ENCODE measurements at regions not wholly inside any gene's neighbourhood (a gene's known extent, or its start where the extent isn't known, plus 50 kb on each side); places are given as distances from the start of the nearest gene placed in this dataset.

- Mint-ChIP-seq H3K9me3 (peaks cover 10 to 14% (median 12%) of the 10 kb centered on the region in 7 donors), H3K27me3 (ENCODE audit: low read depth in 3 of 3) (no peaks in the 10 kb centered on the region), H3K27ac (no peak overlapping the region), H3K4me3 (no peak overlapping the region), H3K36me3 (no peaks in the 10 kb centered on the region), H3K4me1 (no peaks in the 10 kb centered on the region)
- Histone ChIP-seq H3K27ac (ENCODE audit: low read depth in 1 of 2, low read length in 2 of 2) (no peak overlapping the region), H3K4me2 (replicated peaks; ENCODE audit: extremely low read depth, low read length, poor library complexity, severe bottlenecking) (no peak overlapping the region), H3K79me2 (ENCODE audit: insufficient read depth, low read length) (no peaks in the 10 kb centered on the region), H3K4me3 (replicated peaks in 1 of 3; ENCODE audit: low read depth in 2 of 3, low read length in 3 of 3) (no peak overlapping the region), H3K27me3 (ENCODE audit: control insufficient read depth in 2 of 2, insufficient read depth in 2 of 2, low read length in 2 of 2) (no peaks in the 10 kb centered on the region), H3K9ac (ENCODE audit: insufficient read depth, low read length, poor library complexity, severe bottlenecking) (no peak overlapping the region), H3K4me1 (ENCODE audit: control insufficient read depth in 1 of 2, insufficient read depth in 2 of 2, low read length in 2 of 2) (no peaks in the 10 kb centered on the region), H3K36me3 (replicated peaks in 1 of 2; ENCODE audit: control insufficient read depth in 1 of 2, insufficient read depth in 2 of 2, low read length in 2 of 2) (no peaks in the 10 kb centered on the region), H2AFZ (ENCODE audit: insufficient read depth, low read depth, low read length, poor library complexity, severe bottlenecking) (no peak overlapping the region), H3K9me3 (replicated peaks in 1 of 2; ENCODE audit: control insufficient read depth in 1 of 2, insufficient read depth in 1 of 2, low read length in 2 of 2) (peaks cover 10 to 12% of the 10 kb centered on the region in 2 donors), H4K20me1 (ENCODE audit: insufficient read depth, low read length) (no peaks in the 10 kb centered on the region)
- DNase-seq: no peak
- no peak for TF ChIP-seq CTCF (IDR thresholded peaks at IDR 0.05)
- intact Hi-C loops (cut with micrococcal nuclease): no loop called here
Observed at GRCh38 chr7:145276118-145276517, 440.3 kb upstream of the TPK1 start.

GRCh38 chr7:145269418-145270161 lies 433.7 kb upstream of the TPK1 start:
- Mint-ChIP-seq H3K4me3 (no peak overlapping the region), H3K4me1 (no peaks in the 10 kb centered on the region), H3K9me3 (peaks cover 5 to 16% (median 12%) of the 10 kb centered on the region in 7 donors), H3K27ac (no peak overlapping the region), H3K36me3 (no peaks in the 10 kb centered on the region), H3K27me3 (ENCODE audit: low read depth in 3 of 3) (no peaks in the 10 kb centered on the region)
- Histone ChIP-seq H3K4me1 (ENCODE audit: control insufficient read depth in 1 of 2, insufficient read depth in 2 of 2, low read length in 2 of 2) (no peaks in the 10 kb centered on the region), H3K9ac (ENCODE audit: insufficient read depth, low read length, poor library complexity, severe bottlenecking) (no peak overlapping the region), H3K36me3 (replicated peaks in 1 of 2; ENCODE audit: control insufficient read depth in 1 of 2, insufficient read depth in 2 of 2, low read length in 2 of 2) (no peaks in the 10 kb centered on the region), H2AFZ (ENCODE audit: insufficient read depth, low read depth, low read length, poor library complexity, severe bottlenecking) (no peak overlapping the region), H3K27ac (ENCODE audit: low read depth in 1 of 2, low read length in 2 of 2) (no peak overlapping the region), H3K4me3 (replicated peaks in 1 of 3; ENCODE audit: low read depth in 2 of 3, low read length in 3 of 3) (no peak overlapping the region), H3K4me2 (replicated peaks; ENCODE audit: extremely low read depth, low read length, poor library complexity, severe bottlenecking) (no peak overlapping the region), H3K27me3 (ENCODE audit: control insufficient read depth in 2 of 2, insufficient read depth in 2 of 2, low read length in 2 of 2) (no peaks in the 10 kb centered on the region), H3K9me3 (replicated peaks in 1 of 2; ENCODE audit: control insufficient read depth in 1 of 2, insufficient read depth in 1 of 2, low read length in 2 of 2) (peaks cover 18 to 19% of the 10 kb centered on the region in 2 donors), H4K20me1 (ENCODE audit: insufficient read depth, low read length) (no peaks in the 10 kb centered on the region), H3K79me2 (ENCODE audit: insufficient read depth, low read length) (no peaks in the 10 kb centered on the region)
- no peak for DNase-seq
- TF ChIP-seq CTCF (IDR thresholded peaks at IDR 0.05): no peak
- 92% methylated on average over 14 of the region's 28 CpGs for WGBS (ENCODE audit: insufficient coverage)
- intact Hi-C loops (cut with micrococcal nuclease): no loop called here
